HL-60 (cell line): ENCODE measurements at regions not wholly inside any gene's neighbourhood (a gene's known extent, or its start where the extent isn't known, plus 50 kb on each side); places are given as distances from the start of the nearest gene placed in this dataset.

Experiments
- CTCF ChIP-seq: IDR thresholded peaks from one replicate; pipeline ENCODE4 v1.5.1; 2011; ENCODE audit warnings: low read length, control low read depth, inconsistent platforms; ENCODE audit not compliant: insufficient read depth
- GABPA ChIP-seq: IDR thresholded peaks from 2 replicates; pipeline ENCODE4 v1.6.1; 2012; ENCODE audit warnings: low read depth
- REST ChIP-seq: IDR thresholded peaks from 2 replicates; pipeline ENCODE4 v1.6.1; 2012; ENCODE audit warnings: low read depth; ENCODE audit not compliant: insufficient replicate concordance
- SPI1 ChIP-seq: IDR thresholded peaks from 2 replicates; pipeline ENCODE4 v1.6.1; 2012; ENCODE audit warnings: low read depth, mild to moderate bottlenecking, borderline replicate concordance

DNA sequence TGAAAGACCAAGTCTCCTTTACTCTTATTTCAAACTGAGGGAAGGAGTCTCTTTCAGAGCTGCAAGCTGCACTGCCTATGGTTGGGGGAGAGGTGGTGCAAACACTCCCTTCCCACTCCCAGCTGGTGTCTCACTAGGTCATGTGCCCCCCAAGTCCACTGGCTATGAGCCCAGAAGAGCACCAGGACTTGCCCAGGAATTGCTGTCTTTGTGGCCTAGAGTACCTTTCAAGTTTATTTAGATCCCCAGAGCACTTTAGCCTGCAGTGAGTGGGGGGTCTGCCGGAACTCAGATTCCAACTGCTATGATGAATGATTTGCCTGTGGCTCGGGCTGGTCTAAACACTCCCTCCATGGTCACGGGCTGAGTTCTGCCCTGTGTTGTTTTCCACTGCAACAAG is 192.6 kb upstream of the CITED2 start:
- no peak for TF ChIP-seq REST
- TF ChIP-seq CTCF, result no peak
- TF ChIP-seq GABPA, result no peak
- no peak for TF ChIP-seq SPI1
